MCF 10A (cell line): ENCODE measurements at regions not wholly inside any gene's neighbourhood (a gene's known extent, or its start where the extent isn't known, plus 50 kb on each side); places are given as distances from the start of the nearest gene placed in this dataset.

Experiments used
- BruUV-seq: library from RNA; stranded (reverse); fragments of 400-500 nt; replicated peaks from 2 replicates; lab custom pipeline; 2021; lab: Mats Ljungman, UMichigan
- CTCF ChIA-PET: fragments of 300-600 bp; sonication (Branson Sonifier 250); formaldehyde crosslinking; extraction: SDS; loops from one replicate; lab custom pipeline; 2021; ENCODE audit warnings: antibody characterized with exemption, inconsistent platforms; lab: Yijun Ruan, JAX
- POLR2A ChIA-PET: fragments of 300-600, 350-650 bp; sonication (Branson Sonifier 250); formaldehyde crosslinking; extraction: SDS; loops from one replicate; lab custom pipeline; 2020; ENCODE audit warnings: antibody characterized with exemption, inconsistent platforms; lab: Yijun Ruan, JAX
- DNase-seq: peaks from one replicate; pipeline ENCODE4 v3.0.0-alpha.2; 2018; ENCODE audit not compliant: unreplicated experiment
- H3K27ac Mint-ChIP-seq: one replicate; pipeline ENCODE4 v1.8.0; 2022; ENCODE audit warnings: mild to moderate bottlenecking, low read depth, mixed read lengths; ENCODE audit not compliant: unreplicated experiment
- H3K27me3 Mint-ChIP-seq: one replicate; pipeline ENCODE4 v1.8.0; 2022; ENCODE audit warnings: mixed read lengths; ENCODE audit not compliant: insufficient read depth, unreplicated experiment
- H3K36me3 Mint-ChIP-seq: one replicate; pipeline ENCODE4 v1.8.0; 2022; ENCODE audit warnings: mild to moderate bottlenecking, moderate library complexity, mixed read lengths; ENCODE audit not compliant: insufficient read depth, unreplicated experiment
- H3K4me1 Mint-ChIP-seq: one replicate; pipeline ENCODE4 v1.8.0; 2022; ENCODE audit warnings: mixed read lengths; ENCODE audit not compliant: insufficient read depth, unreplicated experiment
- H3K4me3 Mint-ChIP-seq: one replicate; pipeline ENCODE4 v1.8.0; 2022; ENCODE audit warnings: mild to moderate bottlenecking, moderate library complexity, mixed read lengths; ENCODE audit not compliant: unreplicated experiment
- H3K9me3 Mint-ChIP-seq: one replicate; pipeline ENCODE4 v1.8.0; 2022; ENCODE audit warnings: mixed read lengths; ENCODE audit not compliant: unreplicated experiment
- intact Hi-C: fragments of 100-400 bp; cut with micrococcal nuclease; formaldehyde crosslinking; loops from 2 replicates; pipeline ENCODE4 v1.14.1; 2022
- TF ChIP-seq, protein P1 (sequence below): fragments of 200-600 bp; IDR thresholded peaks from one replicate; pipeline ENCODE4 v1.8.0; 2022; ENCODE audit warnings: antibody characterized with exemption, mild to moderate bottlenecking; ENCODE audit not compliant: unreplicated experiment

DNA sequence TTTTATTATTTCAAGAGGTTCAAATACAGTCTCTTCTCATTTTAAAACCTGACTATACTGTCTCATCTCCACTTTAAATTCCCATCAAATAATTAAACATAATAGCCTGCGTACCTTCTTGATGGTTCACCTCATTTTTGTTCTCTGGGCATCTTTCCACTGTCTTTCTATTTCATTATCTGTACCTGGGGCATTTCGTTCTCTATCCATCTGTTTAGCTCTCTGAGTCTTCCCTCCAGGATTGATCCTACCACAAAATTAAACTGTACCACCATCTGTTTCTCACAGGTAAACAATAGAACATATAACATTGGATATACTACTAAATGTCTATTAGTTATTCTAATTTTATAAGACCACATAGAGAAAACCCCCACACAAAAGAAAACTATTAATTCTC, 1331.4 kb downstream of the NSUN3 start:
- H3K9me3 Mint-ChIP-seq = no peaks in the 10 kb centered on the region
- BruUV-seq = no TSS peak

GRCh38 chr3:95399585-95399984, 1336.7 kb downstream of the NSUN3 start:
- POLR2A ChIA-PET = no interaction called here
- intact Hi-C loops = no loop called here
- CTCF ChIA-PET = no interaction called here
- H3K27me3 Mint-ChIP-seq = peaks cover 53% of the 10 kb centered on the region
- no TSS peak for BruUV-seq
- TF ChIP-seq, protein P1, sequence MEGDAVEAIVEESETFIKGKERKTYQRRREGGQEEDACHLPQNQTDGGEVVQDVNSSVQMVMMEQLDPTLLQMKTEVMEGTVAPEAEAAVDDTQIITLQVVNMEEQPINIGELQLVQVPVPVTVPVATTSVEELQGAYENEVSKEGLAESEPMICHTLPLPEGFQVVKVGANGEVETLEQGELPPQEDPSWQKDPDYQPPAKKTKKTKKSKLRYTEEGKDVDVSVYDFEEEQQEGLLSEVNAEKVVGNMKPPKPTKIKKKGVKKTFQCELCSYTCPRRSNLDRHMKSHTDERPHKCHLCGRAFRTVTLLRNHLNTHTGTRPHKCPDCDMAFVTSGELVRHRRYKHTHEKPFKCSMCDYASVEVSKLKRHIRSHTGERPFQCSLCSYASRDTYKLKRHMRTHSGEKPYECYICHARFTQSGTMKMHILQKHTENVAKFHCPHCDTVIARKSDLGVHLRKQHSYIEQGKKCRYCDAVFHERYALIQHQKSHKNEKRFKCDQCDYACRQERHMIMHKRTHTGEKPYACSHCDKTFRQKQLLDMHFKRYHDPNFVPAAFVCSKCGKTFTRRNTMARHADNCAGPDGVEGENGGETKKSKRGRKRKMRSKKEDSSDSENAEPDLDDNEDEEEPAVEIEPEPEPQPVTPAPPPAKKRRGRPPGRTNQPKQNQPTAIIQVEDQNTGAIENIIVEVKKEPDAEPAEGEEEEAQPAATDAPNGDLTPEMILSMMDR = no peak
- H3K27ac Mint-ChIP-seq = no peak overlapping the region
- DNase-seq = no peak
- H3K4me3 Mint-ChIP-seq = no peak overlapping the region
- H3K36me3 Mint-ChIP-seq = no peaks in the 10 kb centered on the region
- no peaks in the 10 kb centered on the region for H3K9me3 Mint-ChIP-seq
- peaks cover 6% of the 10 kb centered on the region for H3K4me1 Mint-ChIP-seq

More for the DNA sequence above, 1331.4 kb downstream of the NSUN3 start:
- H3K4me1 Mint-ChIP-seq = peaks cover under 1% of the 10 kb centered on the region
- ChIA-PET CTCF (no interaction called here), POLR2A (interaction anchor here (0.6 kb wide), 1 partner anchor 507 kb away, joined by 3 read pairs; no protein-coding TSS in a partner anchor)
- intact Hi-C loops = no loop called here
- H3K36me3 Mint-ChIP-seq = no peaks in the 10 kb centered on the region
- TF ChIP-seq, protein P1 = no peak
- no peak for DNase-seq
- H3K27me3 Mint-ChIP-seq = peaks cover 58% of the 10 kb centered on the region
- H3K4me3 Mint-ChIP-seq = no peak overlapping the region
- H3K27ac Mint-ChIP-seq = no peak overlapping the region

DNA sequence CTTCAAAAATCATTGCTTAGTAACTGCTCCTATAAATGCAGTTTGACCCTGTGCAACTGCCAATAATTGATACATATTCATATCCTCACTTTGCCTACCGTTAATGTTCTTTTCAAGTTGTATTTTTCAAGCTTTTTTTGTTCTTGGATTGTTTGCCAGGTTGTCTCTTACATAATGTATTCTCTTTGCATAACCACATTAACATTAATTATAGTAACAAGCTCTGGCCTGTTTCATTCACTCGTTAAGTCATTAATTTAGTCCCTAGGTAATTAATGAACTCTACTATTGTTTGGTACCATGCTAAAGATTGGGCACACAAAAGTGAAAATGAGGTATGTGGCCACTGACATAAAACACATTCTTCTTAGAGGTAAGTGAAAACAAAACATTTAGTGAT, 1338.8 kb downstream of the NSUN3 start:
- ChIA-PET CTCF (no interaction called here), POLR2A (no interaction called here)
- Mint-ChIP-seq H3K9me3 (no peaks in the 10 kb centered on the region), H3K4me3 (no peak overlapping the region), H3K4me1 (peaks cover 6% of the 10 kb centered on the region), H3K27me3 (peaks cover 34% of the 10 kb centered on the region), H3K27ac (no peak overlapping the region), H3K36me3 (no peaks in the 10 kb centered on the region)
- BruUV-seq = no TSS peak
- intact Hi-C loops = no loop called here
- TF ChIP-seq, protein P1 = no peak
- DNase-seq = no peak

- H3K9me3 Mint-ChIP-seq = no peaks in the 10 kb centered on the region
- H3K27ac Mint-ChIP-seq = no peak overlapping the region
- H3K4me1 Mint-ChIP-seq = no peaks in the 10 kb centered on the region
- H3K4me3 Mint-ChIP-seq = no peak overlapping the region
- ChIA-PET CTCF (no interaction called here), POLR2A (interaction anchor here (0.6 kb wide), 1 partner anchor 12 kb away, joined by 3 read pairs; no protein-coding TSS in a partner anchor)
- intact Hi-C loops = no loop called here
- no peaks in the 10 kb centered on the region for H3K36me3 Mint-ChIP-seq
- TF ChIP-seq, protein P1 = no peak
- DNase-seq = no peak
- peaks cover 23% of the 10 kb centered on the region for H3K27me3 Mint-ChIP-seq
- no TSS peak for BruUV-seq
Observed at GRCh38 chr3:95407709-95408463, 1345.0 kb downstream of the NSUN3 start.
